ENCODE measurements at regions not wholly inside any gene's neighbourhood (a gene's known extent, or its start where the extent isn't known, plus 50 kb on each side); places are given as distances from the start of the nearest gene placed in this dataset.

DNA sequence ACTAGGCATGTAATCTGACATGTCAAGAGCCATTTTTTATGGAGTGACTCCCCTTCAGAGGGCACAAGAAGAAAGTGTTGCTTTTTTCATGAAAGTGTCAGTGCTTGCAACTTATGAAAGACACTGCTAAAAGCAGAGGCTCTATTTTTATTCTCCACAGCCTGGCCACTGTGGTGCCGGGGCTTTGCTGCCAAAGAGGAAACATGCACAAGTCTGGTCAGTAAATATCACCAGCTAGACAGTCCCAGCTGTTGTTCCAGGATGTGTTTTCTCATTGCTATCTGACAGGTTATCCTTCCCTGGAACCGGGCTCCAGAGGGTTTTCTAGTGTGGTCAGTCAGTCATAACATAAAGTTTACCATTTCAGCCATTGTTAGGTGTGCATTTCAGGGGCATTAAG, 180.7 kb upstream of the PITRM1 start:
- TF ChIP-seq, protein P1, sequence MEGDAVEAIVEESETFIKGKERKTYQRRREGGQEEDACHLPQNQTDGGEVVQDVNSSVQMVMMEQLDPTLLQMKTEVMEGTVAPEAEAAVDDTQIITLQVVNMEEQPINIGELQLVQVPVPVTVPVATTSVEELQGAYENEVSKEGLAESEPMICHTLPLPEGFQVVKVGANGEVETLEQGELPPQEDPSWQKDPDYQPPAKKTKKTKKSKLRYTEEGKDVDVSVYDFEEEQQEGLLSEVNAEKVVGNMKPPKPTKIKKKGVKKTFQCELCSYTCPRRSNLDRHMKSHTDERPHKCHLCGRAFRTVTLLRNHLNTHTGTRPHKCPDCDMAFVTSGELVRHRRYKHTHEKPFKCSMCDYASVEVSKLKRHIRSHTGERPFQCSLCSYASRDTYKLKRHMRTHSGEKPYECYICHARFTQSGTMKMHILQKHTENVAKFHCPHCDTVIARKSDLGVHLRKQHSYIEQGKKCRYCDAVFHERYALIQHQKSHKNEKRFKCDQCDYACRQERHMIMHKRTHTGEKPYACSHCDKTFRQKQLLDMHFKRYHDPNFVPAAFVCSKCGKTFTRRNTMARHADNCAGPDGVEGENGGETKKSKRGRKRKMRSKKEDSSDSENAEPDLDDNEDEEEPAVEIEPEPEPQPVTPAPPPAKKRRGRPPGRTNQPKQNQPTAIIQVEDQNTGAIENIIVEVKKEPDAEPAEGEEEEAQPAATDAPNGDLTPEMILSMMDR (IDR thresholded peaks at IDR 0.05) = no peak
- TF ChIP-seq POLR2A (IDR thresholded peaks at IDR 0.05) = no peak
